ENCODE measurements at regions not wholly inside any gene's neighbourhood (a gene's known extent, or its start where the extent isn't known, plus 50 kb on each side); places are given as distances from the start of the nearest gene placed in this dataset.

- no peak for TF ChIP-seq POLR2A (IDR thresholded peaks at IDR 0.05)
- TF ChIP-seq CTCF (IDR thresholded peaks at IDR 0.05) = no peak
Measured at GRCh38 chr4:83921124-83921523, 385.2 kb downstream of the GPAT3 start.
